GM18873 (cell line): ENCODE measurements at regions not wholly inside any gene's neighbourhood (a gene's known extent, or its start where the extent isn't known, plus 50 kb on each side); places are given as distances from the start of the nearest gene placed in this dataset.

ENCODE experiments used
- ATAC-seq: cut with Tn5 transposase; IDR thresholded peaks from one replicate; pipeline ENCODE4 v1.9.1; 2021; ENCODE audit warnings: mild to moderate bottlenecking, moderate library complexity, moderate number of reproducible peaks; ENCODE audit not compliant: unreplicated experiment, low FRiP score

DNA sequence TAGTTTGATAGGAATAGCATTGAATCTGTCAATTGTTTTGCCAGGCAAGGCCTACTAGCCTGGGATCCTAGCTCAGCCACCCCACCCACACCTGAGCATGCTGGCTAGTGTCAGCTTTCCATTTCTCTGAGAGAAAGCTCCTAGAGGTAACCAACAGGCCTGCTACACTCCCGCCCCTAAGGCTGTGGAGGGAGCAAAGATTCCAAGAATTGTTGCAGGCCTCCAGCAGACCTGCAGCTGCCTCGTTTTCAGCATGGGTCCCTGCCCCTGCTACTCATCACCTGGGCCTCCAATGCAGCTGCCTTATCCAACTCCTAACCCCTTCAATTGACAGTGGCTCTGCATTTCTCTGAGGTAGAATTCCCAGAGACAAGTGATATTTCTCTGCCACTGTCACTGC is 852.4 kb upstream of the MDGA2 start:
- ATAC-seq: no peak

DNA sequence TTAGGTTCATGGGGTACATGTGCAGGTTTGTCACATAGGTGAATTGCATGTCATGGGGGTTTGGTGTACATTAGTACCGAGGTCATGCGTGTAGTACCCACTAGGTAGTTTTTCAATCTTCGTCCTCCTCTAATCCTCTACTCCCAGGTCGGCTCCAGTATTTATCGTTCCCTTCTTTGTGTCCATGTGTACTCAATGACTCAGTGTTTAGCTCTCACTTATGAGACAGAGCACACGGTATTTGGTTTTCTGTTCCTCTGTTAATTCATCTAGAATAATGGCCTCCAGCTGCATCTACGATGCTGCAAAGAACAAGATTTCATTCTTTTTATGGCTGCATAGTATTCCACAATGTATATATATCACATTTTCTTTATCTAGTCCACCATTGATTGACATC is 850.9 kb upstream of the MDGA2 start:
- ATAC-seq: no peak

DNA sequence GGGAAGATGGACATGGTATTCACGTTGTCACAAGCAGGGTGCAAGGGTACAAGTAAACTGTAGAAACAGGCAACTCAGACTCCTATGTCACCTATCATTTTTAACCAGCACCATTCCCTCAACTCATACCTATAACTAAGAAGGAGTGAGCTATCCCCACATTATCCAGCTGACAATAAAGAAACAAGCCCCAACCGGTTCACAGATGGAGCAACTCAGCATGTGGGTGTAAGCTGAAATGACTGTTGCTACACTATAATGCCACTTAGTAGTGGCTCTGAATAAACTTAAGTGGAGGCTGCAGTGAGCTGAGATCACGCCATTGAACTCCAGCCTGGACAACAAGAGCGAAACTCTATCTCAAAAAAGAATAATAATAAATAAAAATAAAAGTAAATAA is 829.5 kb upstream of the MDGA2 start:
- no peak for ATAC-seq

- ATAC-seq: no peak
Measured at GRCh38 chr14:48490756-48491155, 815.4 kb upstream of the MDGA2 start.

DNA sequence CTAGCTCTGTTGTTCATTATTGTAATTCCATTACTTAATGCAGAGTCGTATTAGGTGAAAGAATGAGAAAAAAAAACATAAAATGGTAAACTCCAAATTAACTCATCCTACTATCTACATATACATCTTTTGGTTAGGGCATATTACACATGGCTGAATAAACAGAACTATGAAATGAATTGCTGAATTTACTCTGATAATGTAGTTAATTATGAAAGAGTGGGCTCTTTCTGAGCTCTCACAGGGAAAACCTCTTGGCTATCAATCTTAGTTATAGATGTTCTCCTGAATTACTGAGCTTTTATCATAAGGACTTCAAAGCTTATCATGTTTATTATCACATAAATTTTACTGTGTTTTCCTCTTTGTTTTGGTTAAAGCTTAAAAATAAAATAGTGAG is 798.5 kb upstream of the MDGA2 start:
- ATAC-seq: no peak

DNA sequence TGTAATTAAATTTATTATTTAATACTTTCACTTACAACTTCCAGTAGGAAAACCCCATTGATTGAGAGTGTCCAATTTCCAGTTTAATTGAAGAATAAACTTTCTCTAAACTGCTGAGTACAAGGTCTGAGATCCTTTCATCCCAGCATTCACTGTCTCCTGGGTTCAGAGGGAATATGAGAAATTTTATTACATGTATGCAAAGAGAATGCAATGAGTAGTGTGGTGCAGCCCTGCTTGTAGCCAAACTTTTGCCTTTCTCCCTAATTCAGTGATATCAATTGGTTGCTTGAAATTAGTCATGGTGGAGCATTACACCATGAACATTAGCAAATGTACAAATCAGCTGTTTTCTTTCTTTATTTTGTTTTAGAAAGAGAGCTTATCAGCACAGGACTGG is 780.6 kb upstream of the MDGA2 start:
- no peak for ATAC-seq

- ATAC-seq: no peak
Measured at GRCh38 chr14:48454887-48455286, 779.5 kb upstream of the MDGA2 start.

DNA sequence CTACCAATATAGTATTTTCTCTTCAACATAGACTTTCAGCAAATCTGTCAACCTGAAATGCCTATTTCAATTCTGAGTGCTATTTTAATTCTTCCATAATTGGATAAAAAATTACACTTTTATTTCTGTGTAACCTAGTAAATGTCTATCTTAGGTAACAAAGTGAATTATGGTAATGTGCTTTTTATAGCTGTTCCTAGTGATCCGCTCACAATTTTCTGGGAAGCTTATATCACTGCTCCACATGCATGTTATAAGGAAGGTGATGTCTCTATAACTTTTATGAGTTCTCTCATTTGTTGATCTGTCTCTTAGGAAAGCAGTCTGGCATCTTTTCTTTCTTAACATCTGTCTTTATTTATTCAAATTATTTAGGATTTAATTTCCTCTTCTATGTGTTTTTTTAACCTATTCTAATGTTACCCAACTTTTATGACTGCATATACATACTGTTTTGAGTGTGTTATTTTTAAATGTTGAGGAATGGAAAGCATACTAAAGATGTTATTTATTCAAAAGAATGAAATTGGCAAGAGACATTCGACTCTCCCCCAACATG is 777.1 kb upstream of the MDGA2 start:
- no peak for ATAC-seq

DNA sequence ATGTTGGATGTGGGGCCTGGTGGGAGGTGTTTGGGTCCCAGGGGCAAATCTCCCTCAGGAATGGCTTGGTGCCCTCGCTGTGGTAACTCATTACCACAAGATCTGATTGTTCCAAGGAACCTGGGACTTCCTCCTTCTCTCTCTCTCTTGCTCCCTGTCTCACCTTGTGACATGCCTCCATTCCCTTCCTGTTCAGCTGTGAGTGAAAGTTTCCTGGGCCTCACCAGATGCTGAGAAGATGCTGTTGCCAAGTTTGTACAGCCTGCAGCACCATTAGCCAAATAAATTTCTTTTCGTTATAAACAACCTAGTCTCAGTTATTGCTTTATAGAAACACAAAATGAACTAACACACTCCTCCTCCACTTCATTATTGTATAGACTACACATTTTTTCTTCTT is 759.8 kb upstream of the MDGA2 start:
- no peak for ATAC-seq

DNA sequence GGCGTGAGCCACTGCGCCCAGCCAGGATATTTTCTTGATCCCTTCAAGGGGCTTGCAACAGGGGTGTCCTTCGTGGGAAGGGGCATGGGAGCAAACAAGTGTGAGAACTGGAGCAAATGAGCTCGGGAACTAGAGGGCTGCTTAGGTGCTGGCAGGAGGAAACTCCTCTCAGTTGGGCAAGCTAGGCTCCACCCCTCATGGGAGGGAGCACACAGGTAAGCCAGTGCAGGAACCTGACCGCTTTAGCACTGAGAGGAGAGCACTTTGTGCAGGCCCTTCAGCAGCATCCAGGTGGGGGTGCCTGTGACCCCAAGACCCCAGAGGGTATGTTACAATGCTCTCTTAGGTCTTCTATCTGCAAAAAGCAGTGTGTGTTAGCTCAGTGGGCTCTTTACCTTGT is 755.4 kb upstream of the MDGA2 start:
- ATAC-seq: no peak

GRCh38 chr14:48429512-48429911 is 754.1 kb upstream of the MDGA2 start:
- no peak for ATAC-seq

GRCh38 chr14:48417715-48418500 is 742.5 kb upstream of the MDGA2 start:
- ATAC-seq: no peak

DNA sequence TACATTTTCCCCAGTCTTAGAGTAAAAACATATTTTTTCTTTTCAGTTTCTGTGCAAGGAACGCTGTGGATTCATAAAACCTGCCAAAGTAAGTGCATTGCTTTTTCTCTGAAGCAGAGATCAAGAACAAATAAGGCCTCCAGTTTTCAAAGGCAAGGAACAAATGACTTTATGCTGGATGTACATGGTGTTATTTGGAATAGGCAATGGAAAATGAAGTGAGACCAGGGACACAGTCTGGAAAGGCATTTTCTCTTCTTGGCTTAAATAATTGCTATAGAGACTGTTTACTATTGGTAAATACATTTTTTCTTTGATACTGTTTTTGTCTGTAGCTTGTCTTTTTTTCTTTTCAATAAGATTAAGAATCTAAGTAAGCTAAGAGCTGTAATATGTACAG is 725.9 kb upstream of the MDGA2 start:
- no peak for ATAC-seq

DNA sequence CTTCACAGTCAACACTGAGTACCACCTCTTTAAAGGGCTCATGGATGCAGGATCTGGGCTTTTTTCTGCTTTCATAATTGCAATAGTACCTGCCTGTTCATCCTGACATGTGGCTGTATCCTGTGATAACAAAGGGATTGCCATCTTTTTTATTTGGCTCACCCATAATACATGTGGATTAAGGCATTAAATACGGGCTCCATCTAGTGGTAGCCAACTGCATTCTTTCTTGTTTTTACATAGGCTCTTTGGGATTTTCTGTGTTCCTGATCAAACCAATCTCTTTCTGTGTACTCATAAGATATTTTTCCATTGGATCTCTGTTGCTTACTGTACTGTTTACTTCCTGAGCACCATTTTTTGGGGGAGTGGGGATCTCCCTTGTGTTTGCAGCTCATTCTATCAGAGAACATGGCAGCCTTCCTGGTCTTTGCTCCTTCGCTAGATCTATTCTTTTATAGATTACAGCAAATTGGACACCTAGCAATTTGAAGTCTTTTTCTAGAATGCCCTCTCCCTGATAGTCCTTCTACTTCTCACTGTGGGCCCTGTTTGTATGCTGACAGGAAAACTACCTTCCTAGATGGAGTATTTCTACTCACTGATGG is 723.4 kb upstream of the MDGA2 start:
- no peak for ATAC-seq

GRCh38 chr14:48391661-48392060 is 716.3 kb upstream of the MDGA2 start:
- ATAC-seq: no peak

DNA sequence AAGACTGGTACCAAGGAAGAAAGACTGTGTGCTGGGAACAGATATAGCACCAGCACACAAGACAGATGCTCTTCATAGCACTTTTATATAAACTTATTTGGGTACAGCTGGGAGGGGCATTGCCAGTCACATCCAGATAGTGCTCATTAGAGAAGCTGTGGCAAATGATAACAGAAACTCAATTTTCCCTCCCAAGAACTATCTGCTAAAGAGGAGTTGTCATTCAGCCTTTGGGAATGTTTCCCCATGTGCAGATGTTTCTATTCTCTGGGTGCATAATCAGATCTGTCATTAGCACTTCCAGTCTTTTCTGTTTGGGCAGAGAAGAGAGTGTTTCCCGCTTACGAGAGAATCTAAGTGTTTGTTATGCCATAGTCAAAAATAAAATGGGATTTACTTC is 714.9 kb upstream of the MDGA2 start:
- no peak for ATAC-seq

DNA sequence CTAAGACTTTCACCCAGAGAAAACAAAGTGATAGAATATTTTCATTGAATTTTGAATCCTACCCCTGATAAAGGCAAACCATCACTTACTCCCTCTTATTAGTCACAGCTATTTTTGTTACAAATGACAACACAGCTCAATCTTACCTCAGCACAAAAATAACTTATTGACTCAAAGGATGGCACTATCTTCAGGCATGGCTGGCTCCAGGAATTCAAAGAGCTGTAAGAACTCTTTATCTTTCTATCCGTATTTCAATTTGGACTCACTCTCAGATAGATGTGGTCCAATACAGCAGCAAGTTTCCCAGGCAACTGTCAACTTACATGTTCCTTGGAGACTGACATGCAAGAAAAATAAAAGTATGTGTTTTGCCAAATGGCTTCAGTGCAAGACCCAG is 709.4 kb upstream of the MDGA2 start:
- no peak for ATAC-seq

GRCh38 chr14:48382961-48383360 is 707.6 kb upstream of the MDGA2 start:
- ATAC-seq: no peak

GRCh38 chr14:48378541-48378940 is 703.1 kb upstream of the MDGA2 start:
- no peak for ATAC-seq

GRCh38 chr14:48373981-48374380 is 698.6 kb upstream of the MDGA2 start:
- no peak for ATAC-seq

DNA sequence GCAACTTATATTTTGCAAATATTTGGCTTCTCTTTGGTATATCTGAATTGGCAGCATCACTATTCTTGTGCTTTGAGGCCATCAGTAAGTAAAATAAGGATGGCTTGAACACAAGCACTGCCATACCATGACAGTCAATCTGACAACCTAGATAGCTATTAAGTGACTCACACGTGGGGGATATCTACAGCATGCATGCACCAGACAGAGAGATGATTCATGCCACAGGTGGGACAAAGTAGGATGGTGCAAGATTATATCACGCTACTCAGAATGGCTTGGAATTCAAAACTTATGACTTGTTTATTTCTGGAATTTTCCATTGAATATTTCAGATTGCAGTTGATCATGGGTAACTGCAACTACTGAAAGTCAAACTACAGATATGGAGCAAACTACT is 675.6 kb upstream of the MDGA2 start:
- no peak for ATAC-seq

GRCh38 chr14:48349689-48350088 is 674.3 kb upstream of the MDGA2 start:
- ATAC-seq: no peak
